NB4 (cell line): ENCODE measurements at regions not wholly inside any gene's neighbourhood (a gene's known extent, or its start where the extent isn't known, plus 50 kb on each side); places are given as distances from the start of the nearest gene placed in this dataset.

Experiments
- CTCF ChIP-seq: IDR thresholded peaks from one replicate; pipeline ENCODE4 v1.5.1; 2012; ENCODE audit warnings: low read depth, low read length
- MYC ChIP-seq: IDR thresholded peaks from 2 replicates; pipeline ENCODE4 v1.6.1; 2011; ENCODE audit warnings: low read depth, low read length
- POLR2A ChIP-seq: IDR thresholded peaks from 2 replicates; pipeline ENCODE4 v1.6.1; 2011; ENCODE audit warnings: mild to moderate bottlenecking; ENCODE audit not compliant: insufficient read length; ENCODE audit errors: extremely low read depth

- TF ChIP-seq CTCF (no peak), MYC (no peak), POLR2A (no peak)
Measured at GRCh38 chr2:13103151-13103550, 386.4 kb downstream of the TRIB2 start.
